Fibroblast of villous mesenchyme (primary cell): ENCODE measurements at regions not wholly inside any gene's neighbourhood (a gene's known extent, or its start where the extent isn't known, plus 50 kb on each side); places are given as distances from the start of the nearest gene placed in this dataset.

Experiments used
- DNase-seq: peaks from one replicate; pipeline ENCODE4 v3.0.0-alpha.2; 2010; ENCODE audit warnings: low read depth
- H3K4me3 ChIP-seq: 2 replicates; pipeline ENCODE4 v1.5.1; 2011; ENCODE audit warnings: low read depth, mild to moderate bottlenecking, low read length
- CTCF ChIP-seq: IDR thresholded peaks from 2 replicates; pipeline ENCODE4 v1.5.1; 2012; ENCODE audit warnings: low read depth, mild to moderate bottlenecking, low read length; ENCODE audit not compliant: insufficient read depth

GRCh38 chr15:100768501-100768931 is 111.1 kb upstream of the ALDH1A3 start:
- no peak overlapping the region for H3K4me3 ChIP-seq
- no peak for TF ChIP-seq CTCF
- no peak for DNase-seq

GRCh38 chr15:100769043-100769974 is 110.3 kb upstream of the ALDH1A3 start:
- no peak overlapping the region for H3K4me3 ChIP-seq
- no peak for DNase-seq
- no peak for TF ChIP-seq CTCF

- DNase-seq, result no peak
- no peak overlapping the region for H3K4me3 ChIP-seq
These were observed 109.7 kb upstream of the ALDH1A3 start for GRCh38 chr15:100769975-100770340.

GRCh38 chr15:100770661-100771584 is 108.7 kb upstream of the ALDH1A3 start:
- DNase-seq, result no peak
- H3K4me3 ChIP-seq, result no peak overlapping the region
- no peak for TF ChIP-seq CTCF

More at GRCh38 chr15:100769975-100770340, 109.7 kb upstream of the ALDH1A3 start:
- no peak for TF ChIP-seq CTCF

GRCh38 chr15:100771746-100772145 is 107.9 kb upstream of the ALDH1A3 start:
- TF ChIP-seq CTCF, result no peak
- DNase-seq, result peak; percentile 52
- H3K4me3 ChIP-seq, result no peak overlapping the region

- no peak for TF ChIP-seq CTCF
- H3K4me3 ChIP-seq, result no peak overlapping the region
- no peak for DNase-seq
These were observed 107.2 kb upstream of the ALDH1A3 start for GRCh38 chr15:100772478-100772877.
